ENCODE measurements at regions not wholly inside any gene's neighbourhood (a gene's known extent, or its start where the extent isn't known, plus 50 kb on each side); places are given as distances from the start of the nearest gene placed in this dataset.

GRCh38 chr4:152269448-152270191, 266.3 kb downstream of the FBXW7 start:
- TF ChIP-seq CTCF (conservative IDR thresholded peaks at IDR 0.05) (no peak), ZFX (IDR thresholded peaks at IDR 0.05) (no peak)
